ENCODE measurements at regions not wholly inside any gene's neighbourhood (a gene's known extent, or its start where the extent isn't known, plus 50 kb on each side); places are given as distances from the start of the nearest gene placed in this dataset.
"Not testable (repeated sequence)": the region's sequence is repeated elsewhere in the genome, so short reads cannot be mapped to it uniquely, and the experiment has no call there.

GRCh38 chrX:40883021-40883619 is 147.8 kb upstream of the MED14 start:
- DNase-seq (ENCODE audit: low spot score in 2 of 2) (no peak), FAIRE-seq (no peak)

DNA sequence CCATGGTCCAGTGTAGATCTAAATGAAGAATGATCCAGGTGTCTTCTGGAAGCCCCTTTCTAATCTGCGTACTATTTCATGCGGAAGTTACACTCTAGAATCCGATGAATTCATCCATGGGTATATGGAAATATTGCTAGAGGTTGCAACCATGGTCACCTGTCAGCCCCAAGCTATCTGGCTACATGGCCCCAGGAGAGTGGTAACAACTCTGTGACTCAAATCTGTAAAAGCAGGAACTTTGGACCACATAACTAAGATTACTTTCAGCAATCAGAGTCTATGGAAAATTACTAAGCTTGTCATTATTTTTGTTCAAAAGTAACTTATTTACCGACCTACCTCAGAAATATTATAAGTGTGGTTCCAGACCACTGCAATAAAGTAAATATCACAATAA is 150.6 kb upstream of the MED14 start:
- DNase-seq (ENCODE audit: low spot score in 2 of 2) = no peak
- FAIRE-seq = no peak

DNA sequence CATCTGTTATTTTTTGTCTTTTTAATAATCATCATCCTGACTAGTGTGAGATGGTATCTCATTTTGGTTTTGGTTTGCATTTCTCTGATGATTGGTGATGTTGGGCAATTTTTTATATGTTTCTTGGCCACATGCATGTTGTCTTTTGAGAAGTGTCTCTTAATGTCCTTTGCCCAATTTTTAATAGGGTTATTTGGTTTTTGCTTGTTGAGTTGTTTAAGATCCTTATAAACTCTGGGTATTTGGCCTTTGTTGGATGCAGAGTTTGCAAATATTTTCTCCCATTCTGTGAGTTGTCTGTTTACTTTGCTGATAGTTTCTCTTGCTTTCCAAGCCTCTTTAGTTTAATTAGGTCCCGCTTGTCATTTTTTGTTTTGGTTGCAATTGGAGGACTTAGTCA is 152.1 kb upstream of the MED14 start:
- DNase-seq (ENCODE audit: low spot score in 2 of 2) = no peak
- no peak for FAIRE-seq

DNA sequence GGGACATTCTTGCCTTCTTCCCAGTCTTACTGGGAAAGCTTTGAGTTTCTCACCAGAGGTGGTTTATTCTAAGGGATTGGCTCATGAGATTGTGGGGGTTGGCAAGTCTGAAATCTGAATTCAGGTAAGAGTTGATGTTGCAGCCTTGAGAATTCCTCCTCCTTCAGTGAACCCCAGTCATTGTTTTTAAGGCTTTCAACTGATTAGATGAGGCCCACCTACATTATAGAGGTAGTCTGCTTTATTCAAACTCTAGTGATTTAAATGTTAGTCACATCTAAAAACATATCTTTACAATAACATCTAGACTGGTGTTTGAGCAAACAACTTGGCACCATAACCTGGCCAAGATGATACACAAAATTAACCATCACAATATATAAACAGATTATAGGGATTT is 156.5 kb upstream of the MED14 start:
- DNase-seq (ENCODE audit: low spot score in 2 of 2) (no peak), FAIRE-seq (no peak)

DNA sequence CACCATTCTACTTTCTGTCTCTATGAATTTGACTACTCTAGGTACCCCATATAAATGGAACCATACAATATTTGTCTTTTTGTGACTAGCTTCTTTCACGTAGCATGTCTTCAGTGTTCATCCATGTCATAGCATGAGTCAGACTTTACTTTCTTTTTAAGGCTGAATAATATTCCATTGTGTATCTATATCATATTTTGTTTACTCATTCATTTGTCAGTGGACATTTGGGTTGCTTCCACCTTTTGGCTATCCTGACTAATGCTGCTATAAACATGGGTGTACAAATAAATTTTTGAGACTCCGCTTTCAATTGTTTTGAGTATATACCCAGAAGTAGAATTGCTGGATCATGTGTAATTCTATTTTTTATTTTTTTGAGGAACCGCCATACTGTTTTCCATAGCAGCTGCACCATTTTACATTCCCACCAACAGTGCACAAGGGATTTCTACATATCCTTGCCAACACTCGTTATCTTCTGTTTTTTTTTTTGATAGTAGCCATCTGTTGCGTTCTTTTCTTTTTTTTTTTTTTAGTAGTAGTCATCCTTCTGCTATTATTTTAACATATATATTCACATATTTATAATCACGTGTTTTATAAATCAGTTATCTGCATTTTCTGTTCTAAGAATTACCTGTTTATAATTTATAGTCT is 158.0 kb upstream of the MED14 start:
- no peak for DNase-seq (ENCODE audit: low spot score in 2 of 2)
- FAIRE-seq = no peak

- FAIRE-seq = no peak
- no peak for DNase-seq (ENCODE audit: low spot score in 2 of 2)
Measured at GRCh38 chrX:40895246-40895645, 159.9 kb upstream of the MED14 start.

- no peak for FAIRE-seq
- no peak for DNase-seq (ENCODE audit: low spot score in 2 of 2)
Measured at GRCh38 chrX:40897718-40898270, 162.5 kb upstream of the MED14 start.

- not testable (repeated sequence) for FAIRE-seq; DNase-seq (ENCODE audit: low spot score in 2 of 2)
Measured at GRCh38 chrX:40904739-40905138, 169.4 kb upstream of the MED14 start.

- DNase-seq (ENCODE audit: low spot score in 2 of 2) (no peak), FAIRE-seq (no peak)
Measured at GRCh38 chrX:40908026-40908425, 172.7 kb upstream of the MED14 start.

- FAIRE-seq (no peak), DNase-seq (ENCODE audit: low spot score in 2 of 2) (no peak)
Measured at GRCh38 chrX:40908857-40909475, 173.6 kb upstream of the MED14 start.

GRCh38 chrX:40912166-40912565 is 173.1 kb upstream of the USP9X start:
- FAIRE-seq = no peak
- no peak for DNase-seq (ENCODE audit: low spot score in 2 of 2)

- FAIRE-seq = no peak
- no peak for DNase-seq (ENCODE audit: low spot score in 2 of 2)
Measured at GRCh38 chrX:40912576-40912975, 172.7 kb upstream of the USP9X start.

GRCh38 chrX:40920351-40920750 is 164.9 kb upstream of the USP9X start:
- FAIRE-seq = no peak
- DNase-seq (ENCODE audit: low spot score in 2 of 2) = no peak

DNA sequence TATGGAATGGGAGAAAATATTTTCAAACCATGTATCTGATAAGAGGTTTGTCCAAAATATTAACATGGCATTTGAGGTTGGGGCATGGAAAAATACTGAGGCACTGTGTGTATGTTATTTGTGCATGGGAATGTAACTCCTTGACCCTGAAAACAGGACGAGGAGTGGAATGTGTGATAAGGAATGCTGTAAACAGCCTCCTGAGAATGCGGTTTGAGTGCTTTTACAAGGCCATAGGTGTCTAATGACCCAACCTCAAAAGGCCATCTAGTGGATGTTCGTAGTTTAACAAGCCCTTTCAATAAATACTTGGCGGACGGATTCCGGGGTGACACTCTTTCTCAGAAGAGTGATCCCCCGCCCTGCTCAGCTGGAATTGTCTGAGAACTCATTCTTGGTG is 162.9 kb upstream of the USP9X start:
- DNase-seq (ENCODE audit: low spot score in 2 of 2) = no peak
- FAIRE-seq = no peak

- FAIRE-seq; DNase-seq (ENCODE audit: low spot score in 2 of 2): not testable (repeated sequence)
Measured at GRCh38 chrX:40926739-40927427, 158.4 kb upstream of the USP9X start.

- DNase-seq (ENCODE audit: low spot score in 2 of 2) = no peak
- no peak for FAIRE-seq
Measured at GRCh38 chrX:40928076-40928475, 157.2 kb upstream of the USP9X start.

DNA sequence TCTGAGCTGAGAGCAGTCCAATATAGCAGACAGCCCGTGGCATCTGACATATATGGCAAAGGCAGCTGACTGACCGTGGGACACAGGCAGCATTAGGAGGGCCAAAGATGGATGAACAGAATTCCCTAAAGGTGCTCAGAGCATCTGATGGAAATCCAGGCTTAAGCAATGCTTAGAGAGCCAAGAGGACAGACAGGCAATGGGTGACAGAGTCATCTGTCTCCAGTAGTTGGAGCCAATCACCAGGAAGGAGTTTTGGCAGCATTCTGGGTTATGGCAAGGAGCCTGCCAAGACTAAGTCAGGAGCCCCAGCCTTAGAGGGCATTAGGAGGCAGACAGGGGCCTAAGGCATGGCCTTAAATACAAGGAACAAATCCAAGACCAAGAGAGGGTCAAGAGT is 153.3 kb upstream of the USP9X start:
- DNase-seq (ENCODE audit: low spot score in 2 of 2) (no peak), FAIRE-seq (no peak)

GRCh38 chrX:40933132-40933705 is 152.0 kb upstream of the USP9X start:
- no peak for DNase-seq (ENCODE audit: low spot score in 2 of 2)
- FAIRE-seq = no peak

DNA sequence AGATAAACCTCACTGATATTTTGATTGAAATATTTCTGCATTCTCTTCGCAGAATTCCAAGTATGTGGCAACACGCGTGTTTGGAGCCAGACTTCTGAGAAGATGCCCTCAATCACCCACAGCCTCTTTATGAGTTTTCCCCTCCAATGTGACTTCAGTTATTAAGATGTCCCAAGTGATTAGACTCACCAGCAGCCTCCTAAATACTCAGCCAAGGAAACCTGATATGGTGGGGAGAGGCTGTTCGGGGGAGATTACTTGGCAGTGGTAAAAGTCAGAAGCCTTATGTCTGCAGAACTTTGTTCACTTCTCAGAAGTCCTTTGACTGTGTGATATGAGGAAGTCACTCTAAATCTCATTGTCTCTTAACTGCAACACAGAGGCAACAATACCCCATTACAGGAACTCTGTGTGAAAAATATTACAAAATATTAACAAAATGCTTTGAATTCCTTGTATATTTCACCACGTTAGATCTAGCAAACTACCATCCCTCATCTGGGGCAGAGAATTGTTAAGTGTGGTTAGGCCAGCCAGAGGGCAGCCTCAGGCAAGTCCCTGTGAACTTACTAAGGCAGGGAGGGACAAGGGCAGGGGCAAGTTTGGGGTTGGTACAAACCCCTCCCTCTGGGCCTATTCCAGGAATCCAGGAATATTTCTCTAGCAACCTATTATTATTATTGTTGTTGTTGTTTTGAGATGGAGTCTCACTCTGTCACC is 151.4 kb upstream of the USP9X start:
- no peak for FAIRE-seq

GRCh38 chrX:40936827-40937226 is 148.4 kb upstream of the USP9X start:
- no peak for DNase-seq (ENCODE audit: low spot score in 2 of 2)
- FAIRE-seq = no peak

More for the DNA sequence above, 151.4 kb upstream of the USP9X start:
- DNase-seq (ENCODE audit: low spot score in 2 of 2) = peak in 1 of 2 donors; percentile 7

Data from frontal cortex (tissue), 3 donors.